ENCODE measurements at regions not wholly inside any gene's neighbourhood (a gene's known extent, or its start where the extent isn't known, plus 50 kb on each side); places are given as distances from the start of the nearest gene placed in this dataset.

GRCh38 chr5:84961193-84961592 is 576.5 kb upstream of the EDIL3 start:
- TF ChIP-seq TCF12 (IDR thresholded peaks at IDR 0.05; ENCODE audit: low read depth) (no peak), EP300 (IDR thresholded peaks at IDR 0.05; ENCODE audit: borderline replicate concordance) (no peak), FOXM1 (IDR thresholded peaks at IDR 0.05; ENCODE audit: borderline replicate concordance, low read depth) (no peak), RAD21 (IDR thresholded peaks at IDR 0.05; ENCODE audit: low read depth) (no peak), YY1 (IDR thresholded peaks at IDR 0.05; ENCODE audit: low read depth) (no peak), CREB1 (IDR thresholded peaks at IDR 0.05; ENCODE audit: low read depth) (no peak), TAF1 (IDR thresholded peaks at IDR 0.05; ENCODE audit: low read depth) (no peak), CEBPB (IDR thresholded peaks at IDR 0.05) (no peak), TEAD4 (IDR thresholded peaks at IDR 0.05) (no peak)
- TF ChIP-seq, protein P1, sequence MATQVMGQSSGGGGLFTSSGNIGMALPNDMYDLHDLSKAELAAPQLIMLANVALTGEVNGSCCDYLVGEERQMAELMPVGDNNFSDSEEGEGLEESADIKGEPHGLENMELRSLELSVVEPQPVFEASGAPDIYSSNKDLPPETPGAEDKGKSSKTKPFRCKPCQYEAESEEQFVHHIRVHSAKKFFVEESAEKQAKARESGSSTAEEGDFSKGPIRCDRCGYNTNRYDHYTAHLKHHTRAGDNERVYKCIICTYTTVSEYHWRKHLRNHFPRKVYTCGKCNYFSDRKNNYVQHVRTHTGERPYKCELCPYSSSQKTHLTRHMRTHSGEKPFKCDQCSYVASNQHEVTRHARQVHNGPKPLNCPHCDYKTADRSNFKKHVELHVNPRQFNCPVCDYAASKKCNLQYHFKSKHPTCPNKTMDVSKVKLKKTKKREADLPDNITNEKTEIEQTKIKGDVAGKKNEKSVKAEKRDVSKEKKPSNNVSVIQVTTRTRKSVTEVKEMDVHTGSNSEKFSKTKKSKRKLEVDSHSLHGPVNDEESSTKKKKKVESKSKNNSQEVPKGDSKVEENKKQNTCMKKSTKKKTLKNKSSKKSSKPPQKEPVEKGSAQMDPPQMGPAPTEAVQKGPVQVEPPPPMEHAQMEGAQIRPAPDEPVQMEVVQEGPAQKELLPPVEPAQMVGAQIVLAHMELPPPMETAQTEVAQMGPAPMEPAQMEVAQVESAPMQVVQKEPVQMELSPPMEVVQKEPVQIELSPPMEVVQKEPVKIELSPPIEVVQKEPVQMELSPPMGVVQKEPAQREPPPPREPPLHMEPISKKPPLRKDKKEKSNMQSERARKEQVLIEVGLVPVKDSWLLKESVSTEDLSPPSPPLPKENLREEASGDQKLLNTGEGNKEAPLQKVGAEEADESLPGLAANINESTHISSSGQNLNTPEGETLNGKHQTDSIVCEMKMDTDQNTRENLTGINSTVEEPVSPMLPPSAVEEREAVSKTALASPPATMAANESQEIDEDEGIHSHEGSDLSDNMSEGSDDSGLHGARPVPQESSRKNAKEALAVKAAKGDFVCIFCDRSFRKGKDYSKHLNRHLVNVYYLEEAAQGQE (IDR thresholded peaks at IDR 0.05; ENCODE audit: low read depth): no peak
